ENCODE measurements at regions not wholly inside any gene's neighbourhood (a gene's known extent, or its start where the extent isn't known, plus 50 kb on each side); places are given as distances from the start of the nearest gene placed in this dataset.

DNA sequence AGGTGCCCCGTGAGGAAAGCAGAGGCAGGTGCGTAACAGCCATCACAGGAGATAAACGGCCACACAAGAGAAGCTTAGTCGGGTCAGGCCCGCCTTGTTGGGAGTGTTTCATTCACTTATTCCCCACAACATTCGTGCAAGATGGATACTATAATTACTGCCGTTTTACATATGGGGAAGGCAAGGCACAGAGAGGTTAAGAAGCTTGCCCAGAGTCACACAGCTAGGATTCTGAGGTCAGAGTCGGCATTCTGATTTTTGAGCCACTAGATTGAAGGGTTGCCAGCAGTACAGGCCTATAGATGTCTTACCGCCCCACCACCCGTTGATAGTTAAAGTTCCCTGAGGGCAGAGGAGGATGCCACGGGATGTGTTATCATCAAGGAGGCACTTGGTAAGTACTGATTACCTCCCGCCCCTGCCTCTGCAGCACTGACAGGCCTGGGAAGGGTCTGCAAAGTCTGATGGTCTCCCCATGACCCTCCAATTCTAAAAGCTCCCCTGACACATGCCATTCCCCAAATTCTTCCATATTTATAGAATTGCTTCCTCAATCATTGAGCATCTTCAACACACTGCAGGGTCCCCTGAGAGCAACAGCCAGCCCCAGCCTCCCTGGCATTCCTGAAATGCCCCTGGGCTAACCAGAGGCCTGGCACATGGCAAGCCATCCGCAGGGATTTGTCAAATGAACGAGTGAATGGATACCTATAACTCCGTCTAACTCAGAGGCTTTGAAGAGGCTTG is 74.7 kb upstream of the CLDN14 start:
- DNase-seq (ENCODE audit: extremely low read depth in 1 of 2, low read depth in 1 of 2): no peak

GRCh38 chr21:36555199-36555800 is 75.4 kb upstream of the CLDN14 start:
- DNase-seq (ENCODE audit: extremely low read depth in 1 of 2, low read depth in 1 of 2): no peak

- DNase-seq (ENCODE audit: extremely low read depth in 1 of 2, low read depth in 1 of 2): no peak
These were observed 77.4 kb upstream of the CLDN14 start for GRCh38 chr21:36557316-36557715.

GRCh38 chr21:36560933-36561575 is 81.1 kb upstream of the CLDN14 start:
- no peak for DNase-seq (ENCODE audit: extremely low read depth in 1 of 2, low read depth in 1 of 2)

DNA sequence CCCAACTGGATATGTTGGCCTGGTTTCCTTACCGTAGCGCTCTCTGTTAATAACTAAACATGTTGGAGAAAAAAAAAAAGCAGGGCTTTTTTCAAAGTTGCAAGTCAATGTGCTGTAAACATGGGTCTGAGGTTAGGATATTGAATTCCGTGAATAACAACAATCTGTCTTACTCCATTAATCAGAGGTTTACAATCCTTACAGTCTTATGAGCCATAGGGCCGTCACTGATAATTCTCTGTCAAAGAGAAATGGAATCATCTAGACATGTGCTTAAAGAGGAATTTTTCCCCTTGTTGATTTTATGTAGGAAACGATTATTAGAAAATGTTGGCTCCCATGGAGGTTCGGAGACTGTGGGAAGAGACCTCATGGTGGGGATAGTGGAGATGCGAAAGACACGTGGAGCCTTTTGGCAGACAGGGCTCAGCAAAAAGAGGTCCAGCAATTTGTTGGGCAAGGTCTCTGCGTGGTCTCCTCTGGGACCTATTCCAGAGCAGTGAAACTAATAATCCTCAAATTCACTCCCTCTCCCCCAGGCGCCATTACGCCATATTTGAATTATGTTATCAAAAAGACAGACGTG is 83.5 kb upstream of the CLDN14 start:
- DNase-seq (ENCODE audit: extremely low read depth in 1 of 2, low read depth in 1 of 2): no peak

GRCh38 chr21:36564647-36565046 is 84.7 kb upstream of the CLDN14 start:
- no peak for DNase-seq (ENCODE audit: extremely low read depth in 1 of 2, low read depth in 1 of 2)

- DNase-seq (ENCODE audit: extremely low read depth in 1 of 2, low read depth in 1 of 2): no peak
These were observed 85.6 kb upstream of the CLDN14 start for GRCh38 chr21:36565540-36565939.

DNA sequence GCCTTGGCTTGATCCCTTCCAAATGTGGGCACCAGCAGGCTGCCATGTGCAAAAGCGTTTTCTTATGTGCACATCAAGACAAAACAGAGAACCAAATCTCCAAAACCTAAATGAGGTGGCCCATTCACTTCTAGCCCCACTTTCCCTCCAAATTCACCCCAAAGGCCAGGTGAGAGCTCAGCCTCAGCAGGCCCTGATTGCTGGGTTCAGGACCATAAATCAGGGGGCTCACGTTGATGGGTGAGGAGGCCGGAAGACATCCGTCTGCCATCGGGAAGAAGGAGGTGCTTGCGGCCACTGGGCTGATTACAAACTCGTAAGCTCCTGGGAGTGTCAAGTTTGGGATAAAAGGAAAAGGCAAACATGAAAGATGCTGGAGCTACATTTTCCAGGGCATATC is 86.7 kb upstream of the CLDN14 start:
- no peak for DNase-seq (ENCODE audit: extremely low read depth in 1 of 2, low read depth in 1 of 2)

- DNase-seq (ENCODE audit: extremely low read depth in 1 of 2, low read depth in 1 of 2): no peak
These were observed 87.4 kb upstream of the CLDN14 start for GRCh38 chr21:36567216-36567885.

DNA sequence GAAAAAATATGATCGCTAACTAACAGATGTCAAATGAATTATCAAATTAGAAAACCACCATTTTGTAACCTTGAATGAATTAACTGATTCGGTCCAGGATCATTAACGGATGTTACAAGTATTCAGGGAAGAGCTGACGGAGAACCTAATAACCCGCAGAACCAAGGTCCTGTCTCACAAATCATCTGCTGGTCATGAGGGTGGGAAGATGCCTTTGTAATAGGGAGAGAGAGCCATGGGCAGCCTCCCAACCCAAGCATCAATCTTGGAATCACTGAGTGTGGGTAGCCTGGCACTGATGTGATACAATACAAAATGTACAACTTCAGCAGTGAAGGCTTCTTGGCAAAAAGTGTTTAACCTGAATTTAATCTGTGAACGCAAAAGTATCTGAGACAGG is 89.6 kb upstream of the CLDN14 start:
- no peak for DNase-seq (ENCODE audit: extremely low read depth in 1 of 2, low read depth in 1 of 2)

DNA sequence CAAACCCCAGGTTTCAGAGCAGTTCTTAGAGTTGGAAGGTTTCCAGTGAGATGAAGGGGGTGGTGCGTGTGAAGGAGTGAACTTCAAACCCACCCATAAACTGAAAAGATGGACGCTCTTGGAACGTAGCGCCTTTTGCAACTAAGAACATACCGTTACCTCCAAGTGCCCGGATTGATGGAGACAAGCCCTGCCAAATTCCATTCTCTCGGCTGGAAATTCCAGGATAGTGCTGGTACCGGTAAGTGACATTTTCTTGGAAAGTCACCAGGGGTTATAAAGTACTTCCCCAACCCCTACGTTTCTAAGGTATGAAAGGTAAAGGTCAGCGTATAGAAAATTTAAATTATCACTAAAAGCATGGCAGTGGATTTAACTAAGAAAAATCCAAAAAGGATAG is 91.6 kb upstream of the CLDN14 start:
- DNase-seq (ENCODE audit: extremely low read depth in 1 of 2, low read depth in 1 of 2): no peak

DNA sequence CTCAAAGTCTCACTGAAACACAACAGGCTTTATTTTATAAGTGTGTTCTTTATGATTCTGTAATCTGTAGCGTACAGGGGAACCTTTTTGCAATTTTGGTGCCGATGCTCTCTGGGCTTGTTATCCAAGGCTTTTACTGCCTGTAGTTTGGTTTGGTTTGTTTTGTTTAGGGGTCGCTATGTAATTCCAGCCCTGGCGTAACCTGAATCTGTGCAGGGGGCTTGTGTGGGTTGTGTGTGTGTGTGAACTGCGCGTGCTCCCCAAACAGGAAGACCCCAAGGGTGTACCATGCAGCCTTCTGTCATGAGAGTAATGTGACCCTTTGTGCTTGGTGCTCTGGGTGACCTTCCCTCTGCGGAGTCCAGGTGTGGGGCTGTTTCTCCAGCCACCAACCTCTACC is 92.1 kb upstream of the CLDN14 start:
- no peak for DNase-seq (ENCODE audit: extremely low read depth in 1 of 2, low read depth in 1 of 2)

DNA sequence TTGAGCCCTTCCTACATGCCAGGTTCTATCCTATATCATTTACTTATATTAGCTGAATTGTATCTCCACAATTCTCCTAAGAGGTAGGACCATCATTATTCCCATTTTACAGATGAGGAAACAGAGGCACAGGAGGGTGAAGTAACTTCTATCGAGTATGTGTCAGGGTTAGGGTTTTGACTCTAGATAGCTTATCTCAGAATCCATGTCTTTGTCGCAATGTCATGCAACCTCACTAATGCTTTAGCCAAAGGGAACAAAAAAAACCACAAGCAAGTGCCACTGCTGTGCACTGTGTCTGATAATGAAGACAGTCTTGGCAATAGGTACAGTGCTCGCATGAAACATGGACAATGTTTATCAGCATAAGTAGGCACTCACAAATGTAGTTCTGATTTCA is 95.4 kb upstream of the CLDN14 start:
- DNase-seq (ENCODE audit: extremely low read depth in 1 of 2, low read depth in 1 of 2): no peak

- DNase-seq (ENCODE audit: extremely low read depth in 1 of 2, low read depth in 1 of 2): no peak
These were observed 96.5 kb upstream of the CLDN14 start for GRCh38 chr21:36576441-36576840.

DNA sequence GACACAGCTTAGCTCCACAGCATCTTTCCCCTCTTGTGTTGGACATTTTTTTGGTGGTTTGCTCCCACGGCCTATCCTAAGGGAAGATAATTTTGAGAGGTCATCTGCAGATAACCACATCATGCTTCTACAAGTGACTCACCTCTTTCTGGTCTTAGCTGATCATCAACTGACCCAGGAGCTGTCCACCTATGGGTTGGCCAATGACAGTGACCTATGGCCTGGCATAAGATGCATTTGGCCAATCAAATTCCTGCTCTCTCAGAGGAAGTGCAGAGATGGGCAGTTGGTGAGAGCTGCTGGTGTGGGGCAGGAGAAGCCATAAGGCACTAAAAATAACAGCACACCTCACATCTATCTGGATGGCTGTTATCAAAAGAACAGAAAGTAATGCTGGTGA is 100.0 kb upstream of the CLDN14 start:
- no peak for DNase-seq (ENCODE audit: extremely low read depth in 1 of 2, low read depth in 1 of 2)

GRCh38 chr21:36582271-36582670 is 102.3 kb upstream of the CLDN14 start:
- DNase-seq (ENCODE audit: extremely low read depth in 1 of 2, low read depth in 1 of 2): no peak

- DNase-seq (ENCODE audit: extremely low read depth in 1 of 2, low read depth in 1 of 2): no peak
These were observed 103.7 kb upstream of the CLDN14 start for GRCh38 chr21:36583591-36583990.

GRCh38 chr21:36584980-36585940 is 105.3 kb upstream of the CLDN14 start:
- DNase-seq (ENCODE audit: extremely low read depth in 1 of 2, low read depth in 1 of 2): no peak

DNA sequence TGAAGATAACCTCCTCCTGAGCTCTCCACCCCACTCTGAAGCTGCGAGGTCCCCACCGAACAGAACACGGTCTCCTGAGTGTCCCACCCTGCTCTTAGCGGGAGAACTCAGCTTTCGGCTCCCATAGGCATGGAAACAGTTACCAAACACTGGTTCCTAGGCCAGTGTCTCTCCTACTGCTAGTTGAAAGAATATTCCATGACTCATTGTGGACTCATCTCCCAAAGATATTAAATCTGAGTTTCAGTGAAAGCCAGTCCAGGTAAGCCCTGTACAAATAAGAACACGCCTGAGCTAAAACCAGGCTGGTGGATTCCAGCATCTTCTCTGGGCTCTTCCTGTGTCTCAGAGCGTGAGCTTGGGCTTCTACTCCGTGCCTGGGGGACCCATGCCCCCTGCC is 107.5 kb upstream of the CLDN14 start:
- DNase-seq (ENCODE audit: extremely low read depth in 1 of 2, low read depth in 1 of 2): no peak

DNA sequence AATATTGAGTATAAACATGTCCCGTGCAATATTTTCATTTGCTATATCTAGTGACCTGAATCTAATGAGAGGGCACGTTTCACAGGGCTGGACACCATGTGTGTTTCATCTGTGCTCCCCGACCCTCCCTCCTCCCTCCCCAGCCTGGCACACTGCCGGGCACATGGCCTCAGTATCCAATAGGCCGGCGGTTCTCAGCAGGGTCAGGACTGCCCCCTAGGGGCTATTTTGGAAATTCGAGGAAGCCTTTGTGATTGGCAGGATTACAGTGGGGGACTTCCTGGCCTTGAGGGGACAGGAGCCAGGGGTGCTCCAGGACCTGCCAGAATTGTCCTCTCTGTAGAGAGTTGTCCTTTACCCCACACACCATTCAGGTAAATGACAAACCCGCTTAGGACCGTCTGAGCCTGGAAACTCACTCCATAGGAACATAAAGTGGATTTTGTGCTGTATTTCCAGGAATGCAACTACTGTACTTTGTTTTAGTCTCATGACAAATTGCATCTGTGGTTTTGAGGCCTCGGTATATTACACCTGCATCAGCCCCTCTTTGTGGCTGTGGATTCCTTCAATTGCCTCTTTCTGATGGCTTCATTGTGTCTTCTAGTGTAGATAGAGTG is 109.5 kb upstream of the SIM2 start:
- DNase-seq (ENCODE audit: extremely low read depth in 1 of 2, low read depth in 1 of 2): no peak
